ENCODE measurements at regions not wholly inside any gene's neighbourhood (a gene's known extent, or its start where the extent isn't known, plus 50 kb on each side); places are given as distances from the start of the nearest gene placed in this dataset.

DNA sequence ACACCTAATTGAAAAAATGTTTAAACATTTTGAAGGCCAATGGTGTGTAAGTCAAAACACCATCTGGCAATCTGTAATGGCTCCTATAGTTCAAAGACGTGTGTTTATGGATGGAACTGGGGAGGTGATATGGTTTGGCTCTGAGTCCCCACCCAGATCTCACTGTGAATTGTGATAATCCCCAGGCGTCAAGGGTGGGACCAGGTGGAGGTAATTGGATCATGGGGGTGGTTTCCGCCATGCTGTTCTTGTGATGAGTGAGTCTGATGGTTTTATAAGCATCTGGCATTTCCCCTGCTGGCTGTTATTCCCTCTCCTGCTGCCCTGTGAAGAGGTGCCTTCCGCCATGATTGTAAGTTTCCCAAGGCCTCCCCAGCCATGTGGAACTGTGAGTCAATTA lies 52.2 kb downstream of the ADRA2C start:
- Histone ChIP-seq H3K9me2 (replicated peaks; ENCODE audit: low read depth, low read length) (no peaks in the 10 kb centered on the region), H3K79me2 (ENCODE audit: insufficient read depth, low read length) (no peaks in the 10 kb centered on the region), H3K4me1 (ENCODE audit: insufficient read depth, low read length, poor library complexity, severe bottlenecking) (no peaks in the 10 kb centered on the region), H3K9ac (ENCODE audit: low read depth, low read length, poor library complexity, severe bottlenecking) (no peak overlapping the region), H4K20me1 (ENCODE audit: insufficient read depth, low read length, poor library complexity, severe bottlenecking) (no peaks in the 10 kb centered on the region), H3K4me2 (ENCODE audit: low read depth, low read length, poor library complexity, severe bottlenecking) (no peak overlapping the region), H3F3A (ENCODE audit: low read depth) (no peaks in the 10 kb centered on the region), H3K4me3 (ENCODE audit: low read length, poor library complexity, severe bottlenecking) (no peak overlapping the region), H3K36me3 (ENCODE audit: insufficient read depth, low read length) (no peaks in the 10 kb centered on the region), H3K9me3 (ENCODE audit: insufficient read depth, low read depth, low read length) (no peaks in the 10 kb centered on the region; the same call in 1 of the 2 replicates), H3K27me3 (ENCODE audit: insufficient read depth, low read length, poor library complexity, severe bottlenecking) (no peaks in the 10 kb centered on the region), H2AFZ (ENCODE audit: low read length) (no peak overlapping the region)
- TF ChIP-seq EZH2phosphoT487 (IDR thresholded peaks at IDR 0.05; ENCODE audit: borderline replicate concordance): no peak
- TF ChIP-seq, protein P1, sequence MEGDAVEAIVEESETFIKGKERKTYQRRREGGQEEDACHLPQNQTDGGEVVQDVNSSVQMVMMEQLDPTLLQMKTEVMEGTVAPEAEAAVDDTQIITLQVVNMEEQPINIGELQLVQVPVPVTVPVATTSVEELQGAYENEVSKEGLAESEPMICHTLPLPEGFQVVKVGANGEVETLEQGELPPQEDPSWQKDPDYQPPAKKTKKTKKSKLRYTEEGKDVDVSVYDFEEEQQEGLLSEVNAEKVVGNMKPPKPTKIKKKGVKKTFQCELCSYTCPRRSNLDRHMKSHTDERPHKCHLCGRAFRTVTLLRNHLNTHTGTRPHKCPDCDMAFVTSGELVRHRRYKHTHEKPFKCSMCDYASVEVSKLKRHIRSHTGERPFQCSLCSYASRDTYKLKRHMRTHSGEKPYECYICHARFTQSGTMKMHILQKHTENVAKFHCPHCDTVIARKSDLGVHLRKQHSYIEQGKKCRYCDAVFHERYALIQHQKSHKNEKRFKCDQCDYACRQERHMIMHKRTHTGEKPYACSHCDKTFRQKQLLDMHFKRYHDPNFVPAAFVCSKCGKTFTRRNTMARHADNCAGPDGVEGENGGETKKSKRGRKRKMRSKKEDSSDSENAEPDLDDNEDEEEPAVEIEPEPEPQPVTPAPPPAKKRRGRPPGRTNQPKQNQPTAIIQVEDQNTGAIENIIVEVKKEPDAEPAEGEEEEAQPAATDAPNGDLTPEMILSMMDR (conservative IDR thresholded peaks at IDR 0.05; ENCODE audit: low read length): no peak

DNA sequence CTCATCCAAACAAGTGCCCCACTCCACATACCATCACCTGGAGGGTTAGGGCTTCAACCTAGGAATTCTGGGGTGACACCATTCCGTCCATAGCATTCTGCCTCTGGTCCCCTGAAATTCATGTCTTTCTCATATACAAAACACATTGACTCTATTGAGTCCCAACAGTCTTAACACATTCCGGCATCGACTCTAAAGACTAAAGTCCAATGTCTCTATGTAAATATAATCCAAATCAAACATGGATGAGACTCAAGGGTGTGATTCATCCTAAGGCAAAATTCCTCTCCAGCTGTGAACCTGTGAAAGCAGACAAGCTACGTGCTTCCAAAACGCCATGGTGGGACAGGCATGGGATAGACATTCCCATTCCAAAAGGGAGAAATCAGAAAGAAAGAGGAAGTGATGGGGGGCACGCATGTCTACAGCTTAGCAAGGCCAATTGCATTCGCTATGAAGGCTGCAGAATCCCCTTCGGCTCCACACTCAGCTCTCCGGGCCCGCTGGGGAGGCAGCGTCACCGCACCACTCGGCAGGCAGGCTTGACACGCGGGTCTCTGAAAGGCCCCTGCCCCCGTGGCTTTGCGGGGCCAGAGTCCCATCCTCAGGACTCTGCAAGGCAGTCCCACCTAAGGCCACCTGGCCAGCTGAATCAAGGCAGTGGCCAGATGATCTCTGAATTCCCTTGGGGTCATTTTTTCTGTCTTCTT lies 53.2 kb downstream of the ADRA2C start:
- Histone ChIP-seq H3F3A (ENCODE audit: low read depth) (no peaks in the 10 kb centered on the region), H4K20me1 (ENCODE audit: insufficient read depth, low read length, poor library complexity, severe bottlenecking) (no peaks in the 10 kb centered on the region), H3K79me2 (ENCODE audit: insufficient read depth, low read length) (no peaks in the 10 kb centered on the region), H2AFZ (ENCODE audit: low read length) (no peak overlapping the region), H3K4me2 (ENCODE audit: low read depth, low read length, poor library complexity, severe bottlenecking) (no peak overlapping the region), H3K27me3 (ENCODE audit: insufficient read depth, low read length, poor library complexity, severe bottlenecking) (no peaks in the 10 kb centered on the region), H3K36me3 (ENCODE audit: insufficient read depth, low read length) (no peaks in the 10 kb centered on the region), H3K4me1 (ENCODE audit: insufficient read depth, low read length, poor library complexity, severe bottlenecking) (no peaks in the 10 kb centered on the region), H3K9ac (ENCODE audit: low read depth, low read length, poor library complexity, severe bottlenecking) (no peak overlapping the region), H3K9me2 (replicated peaks; ENCODE audit: low read depth, low read length) (no peaks in the 10 kb centered on the region), H3K9me3 (ENCODE audit: insufficient read depth, low read depth, low read length) (no peaks in the 10 kb centered on the region; the same call in 1 of the 2 replicates), H3K4me3 (ENCODE audit: low read length, poor library complexity, severe bottlenecking) (no peak overlapping the region)
- TF ChIP-seq EZH2phosphoT487 (IDR thresholded peaks at IDR 0.05; ENCODE audit: borderline replicate concordance): no peak
- TF ChIP-seq, protein P1 (conservative IDR thresholded peaks at IDR 0.05; ENCODE audit: low read length): no peak

DNA sequence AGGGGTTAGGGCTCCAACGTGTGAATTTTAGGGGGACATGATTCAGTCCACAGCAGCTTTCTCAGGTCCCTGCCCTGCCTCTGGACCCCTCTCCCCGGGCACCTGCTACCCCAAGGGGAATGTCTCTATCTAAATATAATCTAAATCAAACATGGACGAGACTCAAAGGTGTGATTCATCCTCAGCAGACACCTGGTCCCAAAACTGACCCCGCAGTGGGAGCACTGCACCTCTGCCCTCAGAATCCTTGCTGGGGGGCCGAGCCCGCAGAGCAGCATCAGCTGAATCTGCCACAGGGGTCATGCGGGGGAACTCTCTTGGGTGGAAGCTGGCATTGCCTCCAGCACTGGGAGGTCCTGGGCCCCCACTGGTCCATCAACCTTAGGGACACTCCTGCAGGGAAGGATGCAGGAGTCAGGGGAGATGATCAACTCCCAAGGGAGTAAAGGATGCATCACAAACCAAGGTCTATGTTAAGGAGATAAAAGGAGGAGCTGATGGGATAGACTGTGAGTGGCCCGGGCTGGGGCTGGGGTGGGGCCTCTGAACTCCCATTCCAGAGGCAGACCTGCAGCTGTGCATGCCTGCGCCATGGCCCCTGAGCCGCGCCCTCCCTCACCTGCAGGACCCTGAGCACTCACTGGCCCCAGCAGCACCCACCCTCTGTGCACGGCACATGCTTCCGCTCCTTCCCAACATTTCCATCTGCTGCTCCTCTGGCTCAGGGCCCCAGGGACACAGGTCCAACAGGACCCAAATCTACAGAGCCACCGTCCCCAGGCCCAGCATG lies 54.0 kb downstream of the ADRA2C start:
- Histone ChIP-seq H3K36me3 (ENCODE audit: insufficient read depth, low read length) (no peaks in the 10 kb centered on the region), H3K4me1 (ENCODE audit: insufficient read depth, low read length, poor library complexity, severe bottlenecking) (no peaks in the 10 kb centered on the region), H3K9me2 (replicated peaks; ENCODE audit: low read depth, low read length) (no peaks in the 10 kb centered on the region), H3K27me3 (ENCODE audit: insufficient read depth, low read length, poor library complexity, severe bottlenecking) (no peaks in the 10 kb centered on the region), H3K4me2 (ENCODE audit: low read depth, low read length, poor library complexity, severe bottlenecking) (no peak overlapping the region), H3K79me2 (ENCODE audit: insufficient read depth, low read length) (no peaks in the 10 kb centered on the region), H3F3A (ENCODE audit: low read depth) (no peaks in the 10 kb centered on the region), H4K20me1 (ENCODE audit: insufficient read depth, low read length, poor library complexity, severe bottlenecking) (no peaks in the 10 kb centered on the region), H3K9me3 (ENCODE audit: insufficient read depth, low read depth, low read length) (no peaks in the 10 kb centered on the region; the same call in 1 of the 2 replicates), H3K4me3 (ENCODE audit: low read length, poor library complexity, severe bottlenecking) (no peak overlapping the region), H3K9ac (ENCODE audit: low read depth, low read length, poor library complexity, severe bottlenecking) (no peak overlapping the region), H2AFZ (ENCODE audit: low read length) (no peak overlapping the region)
- TF ChIP-seq, protein P1 (conservative IDR thresholded peaks at IDR 0.05; ENCODE audit: low read length): no peak
- TF ChIP-seq EZH2phosphoT487 (IDR thresholded peaks at IDR 0.05; ENCODE audit: borderline replicate concordance): no peak

Data from Loucy (cell line).